Right renal pelvis (tissue), 4 donors: ENCODE measurements at regions not wholly inside any gene's neighbourhood (a gene's known extent, or its start where the extent isn't known, plus 50 kb on each side); places are given as distances from the start of the nearest gene placed in this dataset.
A peak's percentile ranks its signal among the peaks of the same experiment; 100 is the strongest.

ENCODE experiments used
- DNase-seq, 4 donors: peaks; one replicate each; pipeline ENCODE4 v3.0.0-alpha.2; 2013; ENCODE audit warnings: low read depth in 4 of 4, low spot score in 3 of 4, missing footprints in 1 of 4

DNA sequence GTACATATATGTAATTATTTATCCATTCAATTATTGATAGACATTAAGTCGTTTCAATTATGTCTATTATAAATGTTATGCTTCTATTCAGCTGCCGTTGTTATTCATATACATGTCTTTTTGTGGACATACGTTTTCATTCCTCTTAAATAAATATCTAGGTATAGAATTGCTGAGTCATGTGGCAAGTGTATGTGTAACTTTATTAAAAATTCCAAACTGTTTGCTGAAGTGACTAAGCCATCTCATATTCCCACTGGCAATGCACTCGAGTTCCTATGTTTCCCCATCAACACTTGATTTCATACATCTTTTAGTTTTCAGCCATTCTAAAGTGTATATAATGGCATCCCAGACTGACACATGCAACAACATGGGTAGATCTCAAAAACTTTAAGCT, 739.7 kb upstream of the POU3F2 start:
- no peak for DNase-seq

DNA sequence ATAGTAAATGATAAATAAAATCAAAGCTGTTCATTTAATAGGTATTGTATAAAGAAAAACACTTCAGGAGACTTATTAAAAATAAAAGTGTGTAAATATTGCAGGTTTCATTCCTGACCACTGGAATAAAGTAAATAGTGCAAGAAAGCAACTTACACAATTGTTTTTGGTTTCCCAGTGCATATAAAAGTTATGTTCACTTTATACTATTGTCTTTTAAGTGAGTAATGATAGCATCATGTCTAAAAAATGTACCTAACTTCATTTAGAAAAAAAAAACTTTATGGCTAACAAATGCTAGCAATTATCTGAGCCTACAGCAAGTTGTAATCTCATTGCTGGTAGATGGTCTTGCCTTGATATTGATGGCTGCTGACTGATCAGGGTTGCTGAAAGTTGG, 726.6 kb upstream of the POU3F2 start:
- DNase-seq: no peak

DNA sequence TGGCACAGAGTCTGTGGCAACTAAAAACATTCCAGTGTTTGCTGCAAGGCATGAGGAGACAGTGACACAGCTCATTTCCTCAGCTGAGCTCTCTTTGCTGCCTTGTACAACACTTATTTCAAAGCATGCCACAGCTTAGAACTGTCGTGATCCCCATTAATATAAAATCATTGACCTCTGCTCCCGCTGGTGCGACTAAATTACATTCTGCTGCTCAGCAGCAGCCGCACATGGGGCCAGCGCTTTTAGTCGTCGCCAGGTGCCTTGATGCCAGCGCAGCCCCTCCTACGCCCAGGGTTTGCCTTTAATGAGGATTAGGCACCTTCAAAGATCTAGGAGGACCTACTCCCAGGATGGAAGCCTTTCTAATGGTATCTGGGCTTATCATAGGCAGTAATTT, 717.9 kb upstream of the POU3F2 start:
- DNase-seq: no peak

- no peak for DNase-seq
These were observed 717.3 kb upstream of the POU3F2 start for GRCh38 chr6:98117068-98117467.

- no peak for DNase-seq
These were observed 715.9 kb upstream of the POU3F2 start for GRCh38 chr6:98118397-98119045.

DNA sequence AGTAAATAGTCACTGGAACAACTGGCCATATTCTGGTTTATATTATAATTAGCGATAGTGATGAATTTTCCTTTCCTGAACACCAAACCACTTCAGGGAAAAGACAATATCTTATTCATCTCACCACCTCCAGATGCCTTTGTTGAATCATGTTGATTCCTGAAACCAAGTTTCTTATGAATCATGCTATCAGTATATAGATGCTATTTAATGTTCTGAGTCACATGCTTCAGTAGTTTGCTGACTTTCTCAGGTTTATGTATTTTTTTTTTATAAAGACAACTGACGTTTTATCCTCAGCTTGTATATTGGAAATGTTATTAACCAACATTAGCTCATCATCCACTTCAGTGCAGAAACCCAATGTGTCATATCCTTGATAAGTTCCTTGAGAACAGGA, 710.2 kb upstream of the POU3F2 start:
- no peak for DNase-seq

DNA sequence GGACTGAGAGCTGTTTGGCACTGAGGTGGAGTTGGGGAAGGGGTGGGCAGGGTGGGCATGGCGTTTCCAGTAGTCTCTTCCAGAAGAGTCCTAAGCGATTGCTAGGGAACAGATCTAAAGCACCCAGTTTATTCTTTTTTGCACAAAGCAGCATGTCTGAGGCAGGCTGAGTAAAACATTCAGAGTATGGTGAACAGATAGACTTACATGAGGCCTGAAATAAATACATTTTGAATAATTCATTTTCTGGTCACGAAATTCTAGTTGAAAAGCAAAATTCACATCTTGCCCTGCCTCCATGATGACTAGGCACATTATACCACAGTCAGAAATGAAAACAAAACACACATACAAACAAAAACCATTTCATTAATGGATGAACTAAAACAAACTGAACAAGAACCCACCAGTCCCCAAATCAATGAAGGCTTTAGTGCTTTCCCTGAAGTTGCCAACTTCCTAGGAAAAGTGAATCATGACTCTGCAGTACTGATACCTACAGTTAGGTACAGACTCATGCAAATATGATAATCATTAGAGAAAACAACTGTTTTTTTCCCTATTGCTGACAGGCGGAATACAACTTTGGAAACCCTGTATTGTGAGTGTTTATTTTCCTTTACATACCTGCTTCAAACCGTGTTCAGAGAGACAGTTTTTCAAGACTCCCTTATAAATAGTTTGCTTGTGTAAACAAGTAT, 702.9 kb upstream of the POU3F2 start:
- no peak for DNase-seq

GRCh38 chr6:98136333-98136732, 698.0 kb upstream of the POU3F2 start:
- no peak for DNase-seq

- DNase-seq: no peak
These were observed 697.0 kb upstream of the POU3F2 start for GRCh38 chr6:98137391-98137790.

DNA sequence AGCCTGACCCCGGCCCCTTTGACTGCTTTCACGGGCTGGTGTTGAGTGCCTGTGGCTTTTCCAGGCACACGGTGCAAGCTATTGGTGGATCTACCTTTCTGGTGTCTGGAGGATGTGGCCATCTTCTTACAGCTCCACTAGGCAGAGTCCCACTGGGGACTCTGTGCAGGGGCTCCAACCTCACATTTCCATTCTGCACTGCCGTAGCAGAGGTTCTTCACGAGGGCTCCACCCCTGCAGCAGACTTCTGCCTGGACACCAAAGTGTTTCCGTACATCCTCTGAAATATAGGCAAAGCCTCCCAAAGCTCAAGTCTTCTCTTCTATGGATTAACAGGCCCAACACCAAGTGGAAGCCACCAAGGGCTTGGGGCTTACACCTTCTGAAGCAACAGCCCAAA, 691.5 kb upstream of the POU3F2 start:
- DNase-seq: no peak

GRCh38 chr6:98146656-98147055, 687.7 kb upstream of the POU3F2 start:
- no peak for DNase-seq

DNA sequence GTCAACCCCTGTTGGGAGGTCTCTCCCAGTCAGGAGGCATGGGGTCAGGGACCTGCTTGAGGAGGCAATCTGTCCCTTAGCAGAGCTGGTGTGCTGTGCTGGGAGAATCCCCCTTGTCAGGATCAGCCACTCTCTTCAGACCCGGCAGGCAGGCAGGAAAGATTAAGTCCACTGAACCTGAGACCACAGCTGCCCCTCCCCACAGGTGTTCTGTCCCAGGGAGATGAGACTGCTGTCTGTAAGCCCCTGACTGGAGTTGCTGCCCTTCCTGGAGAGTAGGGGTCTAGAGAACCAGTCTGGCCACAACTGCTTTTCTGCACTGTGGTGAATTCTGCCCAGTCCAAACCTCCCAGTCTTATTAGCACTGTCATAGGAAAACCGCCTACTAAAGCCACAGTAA, 677.8 kb upstream of the POU3F2 start:
- DNase-seq: no peak

DNA sequence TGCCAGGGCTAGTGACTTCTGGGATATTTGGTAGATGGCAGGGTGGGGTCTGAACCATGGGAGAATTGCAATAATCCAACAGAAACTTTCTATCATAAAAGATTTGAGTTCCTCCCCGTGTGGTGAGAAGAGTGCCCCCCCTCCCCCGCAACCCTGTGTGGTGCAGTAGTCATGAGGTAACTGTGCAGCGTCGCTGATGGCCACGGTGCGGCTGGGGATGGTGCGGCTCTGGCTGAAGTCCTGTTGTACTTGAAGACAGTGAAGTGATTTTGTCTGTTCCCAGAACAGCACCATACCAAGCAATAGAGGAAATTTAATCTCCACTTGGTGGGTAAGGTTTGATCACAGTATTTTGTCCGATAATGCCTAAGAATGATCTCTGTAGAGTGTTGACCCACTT, 654.8 kb upstream of the POU3F2 start:
- DNase-seq: no peak

DNA sequence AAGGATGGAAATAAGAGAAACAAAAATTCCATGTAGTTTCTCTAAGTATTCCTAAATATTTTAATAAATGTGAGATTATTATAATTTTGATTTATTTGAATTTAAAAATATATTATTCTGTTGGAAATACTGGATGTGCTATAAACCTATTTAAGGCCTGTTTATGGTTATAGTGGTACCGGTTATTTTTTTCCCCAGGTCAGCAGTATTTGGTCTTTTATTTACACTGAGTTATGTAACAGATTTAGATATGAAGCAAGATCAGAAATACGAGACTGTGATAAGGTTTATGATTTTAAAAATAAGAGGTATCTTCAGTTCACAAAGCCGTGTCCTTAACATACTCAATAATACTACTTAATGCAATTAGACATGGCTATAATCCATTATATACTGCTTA, 634.3 kb upstream of the POU3F2 start:
- DNase-seq: no peak

GRCh38 chr6:98203170-98203806, 631.1 kb upstream of the POU3F2 start:
- peak in 3 of 4 donors; percentile 2 to 18 (median 12) for DNase-seq

DNA sequence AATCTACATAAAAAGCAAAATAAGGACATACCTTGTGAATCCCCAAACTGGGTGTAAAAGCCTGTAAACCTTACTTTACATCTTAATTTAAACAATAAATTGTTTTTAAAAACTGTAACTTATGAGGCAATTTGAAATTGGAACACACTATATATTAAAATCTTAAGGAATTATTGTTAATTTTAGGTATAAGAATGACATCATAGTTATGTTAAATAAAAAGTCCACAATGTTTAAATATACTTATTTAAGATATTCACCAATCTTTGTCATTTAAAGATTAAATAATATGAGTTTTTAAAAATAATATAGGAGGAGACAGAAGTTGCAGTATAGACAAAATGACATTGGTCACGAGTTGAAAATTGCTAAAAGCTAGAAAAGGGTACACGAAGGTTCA, 621.9 kb upstream of the POU3F2 start:
- DNase-seq: no peak

GRCh38 chr6:98215531-98215930, 618.8 kb upstream of the POU3F2 start:
- DNase-seq: no peak

GRCh38 chr6:98230250-98230649, 604.1 kb upstream of the POU3F2 start:
- DNase-seq: no peak

DNA sequence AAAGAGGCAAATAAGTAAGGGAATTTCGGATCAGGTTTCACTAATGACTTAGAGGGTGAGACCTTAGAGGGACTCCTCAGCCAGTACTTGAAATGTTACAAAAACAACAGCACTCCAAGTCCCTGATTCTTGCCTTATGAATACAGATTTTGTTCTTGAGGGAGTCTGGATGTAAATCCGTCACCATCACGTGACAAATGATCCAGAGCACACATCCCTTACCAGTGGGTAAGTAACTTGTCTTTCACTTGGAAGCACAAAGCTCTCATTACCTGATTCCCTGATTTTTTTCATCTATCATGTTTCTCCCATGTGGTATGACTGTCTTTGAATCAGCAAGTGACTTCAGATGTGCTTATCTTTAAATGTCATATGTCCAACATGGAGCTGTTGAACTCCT, 595.3 kb upstream of the POU3F2 start:
- DNase-seq: no peak

- DNase-seq: no peak
These were observed 592.7 kb upstream of the POU3F2 start for GRCh38 chr6:98241630-98242029.

DNA sequence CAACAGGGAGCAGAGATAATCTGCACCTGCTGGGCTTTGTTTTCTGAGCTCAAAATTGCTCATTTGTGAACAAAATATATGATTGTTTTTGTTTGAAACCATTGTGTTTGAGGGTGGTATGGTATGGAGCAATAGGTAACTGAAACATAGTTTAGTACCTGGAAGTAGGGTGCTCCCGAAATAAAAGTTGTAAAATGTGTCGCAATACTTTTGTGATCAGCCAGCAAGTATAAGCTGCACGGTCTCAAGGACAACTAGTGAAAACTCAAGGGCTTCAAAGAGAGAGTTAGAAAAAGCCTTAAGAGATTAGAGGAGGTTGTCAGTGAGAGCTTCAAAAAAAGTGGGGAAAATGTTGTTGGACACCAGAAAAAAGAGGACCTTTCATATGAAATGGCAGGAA, 579.8 kb upstream of the POU3F2 start:
- no peak for DNase-seq

DNA sequence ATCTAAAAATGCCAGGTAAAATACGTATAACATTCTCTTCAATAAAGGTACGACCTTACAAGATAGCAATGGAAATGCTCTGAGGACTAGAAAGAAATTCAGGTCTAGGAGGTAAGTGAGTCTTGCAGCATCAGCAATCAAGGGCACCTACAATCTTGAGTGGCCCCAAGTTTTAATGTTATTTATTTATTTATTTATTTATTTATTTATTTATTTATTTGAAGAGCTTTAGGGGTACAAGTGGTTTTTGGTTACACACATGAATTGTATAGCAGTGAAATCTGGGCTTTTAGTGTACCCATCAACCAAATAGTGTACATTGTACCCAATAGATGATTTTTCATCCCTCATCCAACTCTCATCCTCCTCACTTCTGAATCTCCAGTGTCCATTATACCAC, 574.0 kb upstream of the POU3F2 start:
- DNase-seq: no peak
